Tibial artery (tissue), 4 donors: ENCODE measurements at regions not wholly inside any gene's neighbourhood (a gene's known extent, or its start where the extent isn't known, plus 50 kb on each side); places are given as distances from the start of the nearest gene placed in this dataset.

Experiments
- DNase-seq, 2 donors: peaks; one replicate each; pipeline ENCODE4 v3.0.0-alpha.2; 2019
- H3K27ac ChIP-seq, 2 donors: fragments of 200-600 bp; sonication (generic) in 1 of 2; 1 replicate in 1 of 2; 2 replicates in 1 of 2; pipeline ENCODE4 v1.5.1; 2018 to 2019; ENCODE audit warnings: mild to moderate bottlenecking in 1 of 2
- H3K27me3 ChIP-seq, 2 donors: fragments of 200-600 bp; sonication (generic) in 1 of 2; one replicate each; pipeline versions ENCODE4 v1.5.1 to v1.6.0; 2016 to 2019
- H3K36me3 ChIP-seq, 3 donors: fragments of 200-600 bp; sonication (generic) in 2 of 3; one replicate each; pipeline ENCODE4 v1.5.1; 2016 to 2019; ENCODE audit warnings: mild to moderate bottlenecking in 2 of 3
- H3K4me1 ChIP-seq, 4 donors: fragments of 200-600 bp; sonication (generic) in 2 of 4; 1 replicate in 3 of 4; 2 replicates in 1 of 4; pipeline ENCODE4 v1.5.1; 2016 to 2019
- H3K4me3 ChIP-seq, 2 donors: fragments of 200-600 bp; sonication (generic) in 1 of 2; 1 replicate in 1 of 2; 2 replicates in 1 of 2; pipeline ENCODE4 v1.5.1; 2018 to 2019; ENCODE audit warnings: mild to moderate bottlenecking in 2 of 2
- H3K9me3 ChIP-seq, 3 donors: fragments of 200-600 bp; sonication (generic) in 1 of 3; one replicate each; pipeline ENCODE4 v1.5.1; 2016 to 2019
- intact Hi-C: fragments of 100-400 bp; cut with DNase I; formaldehyde crosslinking; loops from one replicate; pipeline ENCODE4 v1.15.0; 2023; ENCODE audit warnings: low total_unique reads
- TF ChIP-seq, protein P1 (sequence below), 2 experiments: fragments of 200-600 bp in 1 of 2; fragments of 450-650 bp in 1 of 2; IDR thresholded peaks; one replicate each; pipeline ENCODE4 v1.5.1; 2017 to 2019; ENCODE audit warnings: antibody characterized with exemption in 2 of 2, mild to moderate bottlenecking in 1 of 2, moderate library complexity in 1 of 2

DNA sequence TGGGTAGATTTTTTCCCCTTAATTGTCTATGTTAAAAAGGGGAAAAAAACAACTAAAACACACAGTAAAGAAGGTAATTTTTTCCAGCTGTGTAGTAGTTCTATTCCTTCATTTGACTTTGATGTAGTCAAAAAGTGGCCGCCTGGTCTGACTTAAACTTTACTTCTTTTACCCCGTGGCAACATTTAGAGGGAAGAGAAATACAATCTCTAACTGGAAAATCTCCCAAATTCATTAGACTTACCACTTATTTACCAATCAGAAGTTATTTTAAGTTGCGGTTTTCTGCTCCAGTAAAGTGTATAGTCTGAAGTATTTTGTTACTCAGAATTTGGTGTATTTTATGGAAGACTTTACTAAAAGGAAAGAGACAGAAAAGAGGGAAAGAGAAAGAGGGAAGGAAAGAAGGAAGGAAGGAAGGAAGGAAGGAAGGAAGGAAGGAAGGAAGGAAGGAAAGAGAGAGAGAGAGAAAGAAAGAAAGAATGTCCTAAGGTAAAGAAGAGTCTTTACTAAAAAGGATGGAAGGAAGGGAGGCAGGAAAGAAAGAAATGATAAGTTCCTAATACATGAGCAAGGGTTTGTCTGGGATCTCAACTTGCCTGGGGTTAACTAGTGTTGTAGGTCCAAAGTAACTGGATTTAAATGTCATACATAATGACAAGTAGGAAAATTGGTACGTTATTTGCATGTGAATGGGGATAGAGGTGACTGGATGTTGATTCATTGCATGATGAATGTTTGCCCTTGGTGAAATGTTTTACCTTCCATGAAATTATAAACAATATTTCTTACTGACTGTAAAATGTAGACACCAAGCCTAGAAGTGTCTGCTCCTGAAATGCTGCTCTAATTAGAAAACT, 135.1 kb downstream of the SAMD5 start:
- intact Hi-C loops, result no loop called here
- no peak overlapping the region for H3K27ac ChIP-seq
- TF ChIP-seq, protein P1, sequence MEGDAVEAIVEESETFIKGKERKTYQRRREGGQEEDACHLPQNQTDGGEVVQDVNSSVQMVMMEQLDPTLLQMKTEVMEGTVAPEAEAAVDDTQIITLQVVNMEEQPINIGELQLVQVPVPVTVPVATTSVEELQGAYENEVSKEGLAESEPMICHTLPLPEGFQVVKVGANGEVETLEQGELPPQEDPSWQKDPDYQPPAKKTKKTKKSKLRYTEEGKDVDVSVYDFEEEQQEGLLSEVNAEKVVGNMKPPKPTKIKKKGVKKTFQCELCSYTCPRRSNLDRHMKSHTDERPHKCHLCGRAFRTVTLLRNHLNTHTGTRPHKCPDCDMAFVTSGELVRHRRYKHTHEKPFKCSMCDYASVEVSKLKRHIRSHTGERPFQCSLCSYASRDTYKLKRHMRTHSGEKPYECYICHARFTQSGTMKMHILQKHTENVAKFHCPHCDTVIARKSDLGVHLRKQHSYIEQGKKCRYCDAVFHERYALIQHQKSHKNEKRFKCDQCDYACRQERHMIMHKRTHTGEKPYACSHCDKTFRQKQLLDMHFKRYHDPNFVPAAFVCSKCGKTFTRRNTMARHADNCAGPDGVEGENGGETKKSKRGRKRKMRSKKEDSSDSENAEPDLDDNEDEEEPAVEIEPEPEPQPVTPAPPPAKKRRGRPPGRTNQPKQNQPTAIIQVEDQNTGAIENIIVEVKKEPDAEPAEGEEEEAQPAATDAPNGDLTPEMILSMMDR (IDR thresholded peaks at IDR 0.05), result no peak
- H3K27me3 ChIP-seq, result no peaks in the 10 kb centered on the region
- peaks cover 0 to 3% (median 0%) of the 10 kb centered on the region in 4 donors for H3K4me1 ChIP-seq
- no peak for DNase-seq
- H3K4me3 ChIP-seq, result no peak overlapping the region
- H3K9me3 ChIP-seq, result no peaks in the 10 kb centered on the region
- no peaks in the 10 kb centered on the region for H3K36me3 ChIP-seq

DNA sequence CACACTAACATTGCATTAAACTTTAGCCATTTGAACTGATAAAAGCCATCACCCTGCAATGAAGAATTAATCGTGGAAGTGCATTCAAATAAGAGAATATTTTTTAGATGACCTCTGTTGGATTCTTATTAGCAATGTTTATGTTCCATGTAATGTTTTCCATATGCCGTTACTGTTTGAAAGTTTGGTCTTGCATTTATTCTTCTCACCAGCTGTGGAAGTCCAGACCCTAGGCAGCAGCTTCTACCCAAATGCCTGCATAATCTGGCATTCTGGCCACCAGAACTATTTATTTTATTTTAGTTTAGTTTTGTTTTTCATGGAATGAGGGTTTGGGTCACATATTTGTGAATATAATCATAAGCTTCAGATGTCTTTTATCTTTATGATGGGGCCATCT, 140.4 kb downstream of the SAMD5 start:
- Histone ChIP-seq H3K4me3 (no peak overlapping the region), H3K27ac (no peak overlapping the region), H3K36me3 (no peaks in the 10 kb centered on the region), H3K9me3 (no peaks in the 10 kb centered on the region), H3K27me3 (no peaks in the 10 kb centered on the region), H3K4me1 (no peaks in the 10 kb centered on the region)
- intact Hi-C loops, result no loop called here
- DNase-seq, result no peak
- TF ChIP-seq, protein P1 (IDR thresholded peaks at IDR 0.05), result no peak

DNA sequence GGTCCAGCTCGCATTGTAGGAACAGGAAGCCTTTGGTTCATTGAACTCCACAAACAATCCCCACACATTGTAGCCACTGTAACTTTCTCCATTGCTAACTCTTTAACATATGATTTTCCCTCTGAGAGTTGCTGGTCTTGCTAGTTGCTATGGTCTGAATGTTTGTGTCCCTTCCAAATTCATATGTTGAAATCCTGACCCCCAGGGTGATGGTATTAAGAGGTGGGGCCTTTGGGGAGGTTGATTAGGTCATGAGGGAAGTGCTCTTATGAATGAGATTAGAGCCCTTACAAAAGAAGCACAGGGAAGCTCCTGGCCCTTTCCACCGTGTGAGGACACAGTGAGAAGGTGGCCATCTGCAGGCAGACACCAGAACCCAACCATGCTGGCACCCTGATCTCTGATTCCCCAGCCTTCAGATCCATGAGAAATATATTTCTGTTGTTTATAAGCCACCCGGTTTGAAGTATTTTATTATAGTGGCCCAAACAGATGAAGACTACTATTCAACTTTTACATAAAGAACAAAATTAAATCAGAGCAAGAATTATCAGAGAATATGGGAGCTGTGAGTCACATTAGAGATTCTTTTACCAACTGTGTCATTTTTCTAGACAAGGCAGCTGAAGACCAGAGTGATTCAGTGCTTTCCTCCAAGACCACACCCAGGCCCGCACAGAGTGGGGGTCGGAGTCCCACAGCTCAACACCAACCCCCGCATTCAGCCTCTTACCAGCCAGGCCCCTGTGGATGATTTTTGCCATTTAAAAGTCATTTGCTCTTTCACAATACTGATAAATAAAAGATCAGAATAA, 143.0 kb downstream of the SAMD5 start:
- H3K4me3 ChIP-seq, result no peak overlapping the region
- H3K27ac ChIP-seq, result no peak overlapping the region
- intact Hi-C loops, result no loop called here
- no peak for DNase-seq
- no peaks in the 10 kb centered on the region for H3K9me3 ChIP-seq
- no peaks in the 10 kb centered on the region for H3K4me1 ChIP-seq
- TF ChIP-seq, protein P1 (IDR thresholded peaks at IDR 0.05), result no peak
- no peaks in the 10 kb centered on the region for H3K36me3 ChIP-seq
- no peaks in the 10 kb centered on the region for H3K27me3 ChIP-seq

DNA sequence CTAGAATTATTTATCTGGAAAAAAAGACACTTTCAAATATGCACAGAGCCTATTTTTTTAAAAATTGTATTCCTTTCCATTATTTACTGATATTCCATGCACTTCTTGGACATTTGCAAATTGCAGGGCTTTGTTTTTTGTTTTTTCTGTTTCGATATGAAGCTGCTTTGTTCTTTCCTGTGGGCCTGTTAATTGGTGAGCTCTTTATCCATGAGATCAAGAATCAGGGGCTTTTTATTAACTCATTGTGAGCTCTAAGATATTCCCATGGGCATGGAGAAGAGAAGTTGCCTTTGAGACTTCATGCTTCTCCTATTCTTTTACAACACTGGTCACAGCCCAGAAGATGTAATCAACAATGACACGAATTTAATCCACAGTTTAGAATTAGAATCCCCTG, 145.1 kb downstream of the SAMD5 start:
- no peak overlapping the region for H3K4me3 ChIP-seq
- no peaks in the 10 kb centered on the region for H3K9me3 ChIP-seq
- DNase-seq, result no peak
- intact Hi-C loops, result no loop called here
- no peaks in the 10 kb centered on the region for H3K36me3 ChIP-seq
- no peak overlapping the region for H3K27ac ChIP-seq
- TF ChIP-seq, protein P1 (IDR thresholded peaks at IDR 0.05), result no peak
- no peaks in the 10 kb centered on the region for H3K27me3 ChIP-seq
- H3K4me1 ChIP-seq, result no peaks in the 10 kb centered on the region

DNA sequence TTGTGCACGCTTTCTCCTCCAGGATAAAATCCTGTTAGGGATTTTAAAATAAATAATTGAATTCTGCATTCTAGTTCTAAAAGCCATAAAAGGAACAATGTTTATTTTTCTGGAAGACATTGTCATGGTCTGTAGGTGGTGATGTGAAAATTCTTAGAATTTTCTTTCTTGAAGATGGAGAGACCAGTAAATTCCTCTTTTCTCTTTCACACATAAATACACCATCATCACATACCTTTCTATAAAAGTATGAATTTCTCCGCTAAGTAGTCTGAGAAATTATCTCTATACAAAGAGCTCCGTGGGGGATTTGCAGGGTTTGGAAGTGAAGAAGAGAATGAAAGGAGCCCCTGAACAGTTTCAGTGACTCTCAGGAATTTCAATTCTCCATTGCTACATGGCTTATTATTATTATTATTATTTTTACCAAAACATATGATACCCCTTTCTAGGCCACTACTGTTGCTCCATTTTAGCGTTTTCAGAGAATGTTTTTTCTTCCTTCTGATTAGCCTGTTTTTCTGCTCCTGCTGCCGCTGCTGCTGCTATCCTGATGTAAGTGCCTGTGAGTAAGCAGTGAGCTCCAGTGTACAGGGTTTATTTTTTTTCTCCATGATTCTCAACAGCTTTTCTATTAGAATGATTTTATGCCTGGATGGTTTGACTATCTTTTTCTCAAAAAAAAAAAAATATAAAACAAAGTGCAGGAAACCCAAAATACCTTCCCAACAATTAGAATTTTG, 145.8 kb downstream of the SAMD5 start:
- Histone ChIP-seq H3K4me1 (no peaks in the 10 kb centered on the region), H3K4me3 (no peak overlapping the region), H3K9me3 (no peaks in the 10 kb centered on the region), H3K36me3 (no peaks in the 10 kb centered on the region), H3K27me3 (no peaks in the 10 kb centered on the region), H3K27ac (no peak overlapping the region)
- intact Hi-C loops, result no loop called here
- TF ChIP-seq, protein P1 (IDR thresholded peaks at IDR 0.05), result no peak
- DNase-seq, result no peak
